GM23338 (cell line): ENCODE measurements at regions not wholly inside any gene's neighbourhood (a gene's known extent, or its start where the extent isn't known, plus 50 kb on each side); places are given as distances from the start of the nearest gene placed in this dataset.

Source experiments
- EZH2phosphoT487 ChIP-seq: fragments of 200-600 bp; sonication (generic); IDR thresholded peaks from one replicate; pipeline ENCODE4 v1.8.1; 2018; ENCODE audit warnings: antibody characterized with exemption; ENCODE audit not compliant: unreplicated experiment
- POLR2AphosphoS5 ChIP-seq: IDR thresholded peaks from 2 replicates; pipeline ENCODE4 v1.6.1; 2016; ENCODE audit warnings: antibody characterized with exemption, low read depth
- TF ChIP-seq, protein P1 (sequence below), 2 experiments: fragments of 200-600 bp in 1 of 2; sonication (generic) in 1 of 2; conservative IDR thresholded peaks; 2 replicates each; pipeline versions ENCODE4 v1.5.1 to v1.6.1; 2016 to 2017; ENCODE audit warnings: antibody characterized with exemption in 2 of 2, low read depth in 2 of 2, mild to moderate bottlenecking in 2 of 2, moderate library complexity in 1 of 2

DNA sequence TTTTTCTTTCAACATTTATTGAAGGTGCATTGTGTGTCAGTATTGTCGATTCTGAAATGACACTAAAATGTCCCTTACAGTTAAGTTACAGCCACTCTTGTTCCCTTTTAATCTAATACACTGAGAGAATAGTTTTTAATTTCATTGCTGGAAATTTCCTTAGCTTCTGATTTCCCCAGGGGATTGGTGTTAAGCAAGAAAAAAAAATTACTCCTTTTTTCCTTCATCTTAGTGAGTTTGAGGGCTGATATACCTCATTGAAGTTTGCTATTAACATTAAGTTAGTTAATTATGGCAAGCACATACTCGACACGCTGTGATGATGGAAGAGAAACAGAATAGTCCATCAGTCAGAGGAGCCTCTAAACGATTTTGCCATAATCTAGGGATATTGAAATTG is 57.0 kb upstream of the EXOC4 start:
- TF ChIP-seq, protein P1, sequence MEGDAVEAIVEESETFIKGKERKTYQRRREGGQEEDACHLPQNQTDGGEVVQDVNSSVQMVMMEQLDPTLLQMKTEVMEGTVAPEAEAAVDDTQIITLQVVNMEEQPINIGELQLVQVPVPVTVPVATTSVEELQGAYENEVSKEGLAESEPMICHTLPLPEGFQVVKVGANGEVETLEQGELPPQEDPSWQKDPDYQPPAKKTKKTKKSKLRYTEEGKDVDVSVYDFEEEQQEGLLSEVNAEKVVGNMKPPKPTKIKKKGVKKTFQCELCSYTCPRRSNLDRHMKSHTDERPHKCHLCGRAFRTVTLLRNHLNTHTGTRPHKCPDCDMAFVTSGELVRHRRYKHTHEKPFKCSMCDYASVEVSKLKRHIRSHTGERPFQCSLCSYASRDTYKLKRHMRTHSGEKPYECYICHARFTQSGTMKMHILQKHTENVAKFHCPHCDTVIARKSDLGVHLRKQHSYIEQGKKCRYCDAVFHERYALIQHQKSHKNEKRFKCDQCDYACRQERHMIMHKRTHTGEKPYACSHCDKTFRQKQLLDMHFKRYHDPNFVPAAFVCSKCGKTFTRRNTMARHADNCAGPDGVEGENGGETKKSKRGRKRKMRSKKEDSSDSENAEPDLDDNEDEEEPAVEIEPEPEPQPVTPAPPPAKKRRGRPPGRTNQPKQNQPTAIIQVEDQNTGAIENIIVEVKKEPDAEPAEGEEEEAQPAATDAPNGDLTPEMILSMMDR (conservative IDR thresholded peaks at IDR 0.05; ENCODE audit: low read depth in 2 of 2) = no peak
- TF ChIP-seq EZH2phosphoT487 (no peak), POLR2AphosphoS5 (no peak)
